AG10803 (cell line): ENCODE measurements at regions not wholly inside any gene's neighbourhood (a gene's known extent, or its start where the extent isn't known, plus 50 kb on each side); places are given as distances from the start of the nearest gene placed in this dataset.

Source experiments
- DNase-seq: peaks from one replicate; pipeline ENCODE4 v3.0.0; 2010; ENCODE audit warnings: low read depth
- H3K4me3 ChIP-seq: 2 replicates; pipeline ENCODE4 v1.5.1; 2011; ENCODE audit warnings: mild to moderate bottlenecking, low read length, control low read depth
- TF ChIP-seq, protein P1 (sequence below): conservative IDR thresholded peaks from 2 replicates; pipeline ENCODE4 v1.5.1; 2011; ENCODE audit warnings: mild to moderate bottlenecking, low read length, control low read depth, inconsistent platforms

DNA sequence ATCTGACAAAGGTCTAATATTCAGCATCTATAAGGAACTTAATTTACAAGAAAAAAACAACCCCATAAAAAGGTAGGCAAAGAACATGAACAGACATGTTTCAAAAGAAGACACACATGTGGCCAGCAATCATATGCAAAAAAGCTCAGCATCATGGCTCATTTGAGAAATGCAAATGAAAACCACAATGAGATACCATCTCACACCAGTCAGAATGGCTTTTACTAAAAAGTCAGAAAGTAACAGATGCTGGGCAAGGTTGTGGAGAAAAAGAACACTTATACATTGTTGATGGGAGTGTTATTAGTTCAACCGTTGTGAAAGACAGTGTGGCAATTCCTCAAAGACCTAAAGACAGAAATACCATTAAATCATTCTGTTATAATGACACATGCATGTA is 289.9 kb upstream of the MMS22L start:
- no peak overlapping the region for H3K4me3 ChIP-seq
- TF ChIP-seq, protein P1, sequence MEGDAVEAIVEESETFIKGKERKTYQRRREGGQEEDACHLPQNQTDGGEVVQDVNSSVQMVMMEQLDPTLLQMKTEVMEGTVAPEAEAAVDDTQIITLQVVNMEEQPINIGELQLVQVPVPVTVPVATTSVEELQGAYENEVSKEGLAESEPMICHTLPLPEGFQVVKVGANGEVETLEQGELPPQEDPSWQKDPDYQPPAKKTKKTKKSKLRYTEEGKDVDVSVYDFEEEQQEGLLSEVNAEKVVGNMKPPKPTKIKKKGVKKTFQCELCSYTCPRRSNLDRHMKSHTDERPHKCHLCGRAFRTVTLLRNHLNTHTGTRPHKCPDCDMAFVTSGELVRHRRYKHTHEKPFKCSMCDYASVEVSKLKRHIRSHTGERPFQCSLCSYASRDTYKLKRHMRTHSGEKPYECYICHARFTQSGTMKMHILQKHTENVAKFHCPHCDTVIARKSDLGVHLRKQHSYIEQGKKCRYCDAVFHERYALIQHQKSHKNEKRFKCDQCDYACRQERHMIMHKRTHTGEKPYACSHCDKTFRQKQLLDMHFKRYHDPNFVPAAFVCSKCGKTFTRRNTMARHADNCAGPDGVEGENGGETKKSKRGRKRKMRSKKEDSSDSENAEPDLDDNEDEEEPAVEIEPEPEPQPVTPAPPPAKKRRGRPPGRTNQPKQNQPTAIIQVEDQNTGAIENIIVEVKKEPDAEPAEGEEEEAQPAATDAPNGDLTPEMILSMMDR, result no peak
- DNase-seq, result no peak

DNA sequence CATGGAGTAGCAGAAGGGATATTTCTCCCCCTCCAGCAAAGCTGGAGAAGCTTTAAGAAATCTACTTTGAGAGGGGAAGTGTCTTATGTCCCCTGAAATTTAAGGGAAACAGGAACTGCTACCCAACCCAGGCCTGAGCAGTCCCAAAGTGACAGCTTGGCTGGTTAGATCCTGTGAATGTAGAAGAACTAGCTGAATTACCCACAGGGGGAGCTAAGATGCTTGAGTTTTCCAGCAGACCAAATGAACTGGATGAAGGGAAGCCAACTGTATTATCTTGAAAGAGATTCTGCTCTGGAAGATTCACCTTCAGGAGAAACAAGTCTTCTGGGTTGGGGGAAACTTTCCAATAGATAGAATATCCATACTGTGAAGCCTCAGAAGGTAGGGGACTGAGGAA is 303.3 kb upstream of the MMS22L start:
- no peak overlapping the region for H3K4me3 ChIP-seq
- TF ChIP-seq, protein P1, result peak; percentile 56
- peak; percentile 46 for DNase-seq

DNA sequence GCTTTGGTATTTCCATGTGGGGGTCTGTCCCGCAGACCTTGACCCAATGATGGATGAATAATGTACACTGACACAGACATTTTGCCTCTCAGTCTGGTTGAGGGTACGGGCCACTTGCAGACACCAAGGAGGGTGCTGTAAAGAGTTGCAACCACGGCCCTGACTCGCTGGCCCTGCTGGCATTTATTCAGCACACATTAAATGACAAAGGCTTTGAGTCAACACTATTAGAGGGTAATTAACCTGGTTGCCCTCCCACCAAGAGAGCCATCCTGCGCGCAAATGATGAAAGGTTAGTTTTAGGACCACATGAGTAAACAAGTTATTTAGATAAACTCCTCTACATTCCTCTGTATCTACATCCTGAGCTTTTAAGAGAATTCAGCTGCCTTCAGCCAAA is 308.9 kb upstream of the MMS22L start:
- no peak overlapping the region for H3K4me3 ChIP-seq
- TF ChIP-seq, protein P1, result no peak
- no peak for DNase-seq

DNA sequence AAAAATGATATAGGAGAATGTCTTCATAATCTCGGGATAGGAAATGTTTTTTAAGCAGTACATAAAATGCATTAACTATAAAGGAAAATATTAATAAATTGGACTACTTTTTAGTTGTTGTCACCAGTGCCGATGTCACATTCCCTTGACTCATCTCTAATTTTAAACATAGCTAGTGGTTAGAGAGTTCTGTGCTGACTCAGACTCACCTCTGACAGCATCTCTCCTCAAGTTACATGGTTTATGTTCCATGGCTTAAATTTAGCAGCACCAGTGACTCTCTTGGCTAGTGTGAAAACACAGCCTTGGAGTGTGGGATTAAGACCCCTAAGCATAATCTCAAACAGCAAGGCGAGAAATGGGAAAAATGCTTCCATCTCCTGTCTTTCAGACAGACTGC is 311.8 kb upstream of the MMS22L start:
- TF ChIP-seq, protein P1, result no peak
- H3K4me3 ChIP-seq, result no peak overlapping the region
- DNase-seq, result peak; percentile 41

GRCh38 chr6:97621111-97621510 is 338.1 kb upstream of the MMS22L start:
- H3K4me3 ChIP-seq, result no peak overlapping the region
- no peak for DNase-seq
- TF ChIP-seq, protein P1, result no peak

- peak; percentile 35 for DNase-seq
- peak overlapping the region; percentile 8 for H3K4me3 ChIP-seq
- TF ChIP-seq, protein P1, result no peak
Observed at GRCh38 chr6:97626671-97627441, 343.8 kb upstream of the MMS22L start.

DNA sequence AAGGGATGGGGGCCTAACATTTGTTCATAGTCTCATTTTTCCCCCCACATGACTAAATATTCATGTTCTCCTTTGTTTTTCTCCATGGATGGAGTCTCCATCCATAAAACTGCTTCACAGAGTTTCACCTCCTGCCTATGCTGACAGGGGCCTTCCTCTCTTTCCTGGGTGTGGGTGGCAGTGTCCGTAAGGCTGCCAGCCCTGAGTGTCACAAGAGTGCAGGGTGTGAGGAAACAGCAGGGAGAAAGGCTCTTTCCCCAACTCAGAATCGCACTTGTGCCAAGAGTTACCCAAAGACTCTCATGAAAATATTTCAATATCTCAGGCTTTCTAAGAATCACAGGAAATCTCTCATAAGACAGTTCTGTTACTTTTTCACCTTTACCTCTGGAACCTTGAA is 346.2 kb upstream of the MMS22L start:
- TF ChIP-seq, protein P1, result no peak
- no peak overlapping the region for H3K4me3 ChIP-seq
- DNase-seq, result no peak
